Activated T-cell treated with anti-CD3 and anti-CD28 coated beads, Interleukin-2, amount 50 U/mL, for 4 hours (primary cell): ENCODE measurements at regions not wholly inside any gene's neighbourhood (a gene's known extent, or its start where the extent isn't known, plus 50 kb on each side); places are given as distances from the start of the nearest gene placed in this dataset.
"Not testable (repeated sequence)": the region's sequence is repeated elsewhere in the genome, so short reads cannot be mapped to it uniquely, and the experiment has no call there.

Experiments
- ATAC-seq, 2 donors: fragments of 200-7000 bp; cut with Tn5 transposase; one replicate each; pipeline ENCODE4 v1.10.0; 2021
- DNase-seq: peaks from one replicate; pipeline ENCODE4 v3.0.0-alpha.2; 2020
- H3K27me3 Mint-ChIP-seq: one replicate; pipeline ENCODE4 v1.8.0; 2021; ENCODE audit warnings: low read depth, mixed read lengths
- H3K36me3 Mint-ChIP-seq: one replicate; pipeline ENCODE4 v1.8.0; 2022; ENCODE audit warnings: mixed read lengths; ENCODE audit not compliant: insufficient read depth
- H3K4me1 Mint-ChIP-seq: one replicate; pipeline ENCODE4 v1.8.0; 2021; ENCODE audit warnings: low read depth, mixed read lengths
- H3K4me3 Mint-ChIP-seq: one replicate; pipeline ENCODE4 v1.8.0; 2021; ENCODE audit warnings: mild to moderate bottlenecking, moderate library complexity, mixed read lengths
- H3K9me3 Mint-ChIP-seq: one replicate; pipeline ENCODE4 v1.8.0; 2021; ENCODE audit warnings: mixed read lengths

GRCh38 chr1:67540025-67540732 is 110.0 kb upstream of the SERBP1 start:
- Mint-ChIP-seq H3K9me3 (no peaks in the 10 kb centered on the region), H3K27me3 (peaks cover 2% of the 10 kb centered on the region), H3K36me3 (no peaks in the 10 kb centered on the region), H3K4me1 (no peaks in the 10 kb centered on the region), H3K4me3 (no peak overlapping the region)
- DNase-seq (no peak), ATAC-seq (no peak)

- no peaks in the 10 kb centered on the region for H3K9me3 Mint-ChIP-seq
- no peaks in the 10 kb centered on the region for H3K36me3 Mint-ChIP-seq
- no peak overlapping the region for H3K4me3 Mint-ChIP-seq
- H3K27me3 Mint-ChIP-seq: no peaks in the 10 kb centered on the region
- ATAC-seq: no peak
- no peaks in the 10 kb centered on the region for H3K4me1 Mint-ChIP-seq
- no peak for DNase-seq
Observed at GRCh38 chr1:67540733-67541125, 110.5 kb upstream of the SERBP1 start.

- Mint-ChIP-seq H3K4me1 (no peaks in the 10 kb centered on the region), H3K4me3 (no peak overlapping the region), H3K27me3 (no peaks in the 10 kb centered on the region), H3K36me3 (no peaks in the 10 kb centered on the region), H3K9me3 (no peaks in the 10 kb centered on the region)
- ATAC-seq (no peak), DNase-seq (no peak)
Observed at GRCh38 chr1:67542747-67543146, 112.5 kb upstream of the SERBP1 start.

GRCh38 chr1:67544921-67545320 is 114.7 kb upstream of the SERBP1 start:
- Mint-ChIP-seq H3K27me3 (peaks cover 1% of the 10 kb centered on the region), H3K36me3 (no peaks in the 10 kb centered on the region), H3K4me3 (no peak overlapping the region), H3K4me1 (no peaks in the 10 kb centered on the region), H3K9me3 (no peaks in the 10 kb centered on the region)
- no peak for ATAC-seq
- DNase-seq: no peak

GRCh38 chr1:67545364-67545763 is 115.2 kb upstream of the SERBP1 start:
- DNase-seq: no peak
- no peaks in the 10 kb centered on the region for H3K4me1 Mint-ChIP-seq
- no peaks in the 10 kb centered on the region for H3K9me3 Mint-ChIP-seq

GRCh38 chr1:67551375-67551774 is 121.2 kb upstream of the SERBP1 start:
- H3K4me3 Mint-ChIP-seq: no peak overlapping the region
- ATAC-seq (no peak), DNase-seq (no peak)
- H3K27me3 Mint-ChIP-seq: peaks cover 22% of the 10 kb centered on the region
- no peaks in the 10 kb centered on the region for H3K9me3 Mint-ChIP-seq
- no peaks in the 10 kb centered on the region for H3K36me3 Mint-ChIP-seq
- H3K4me1 Mint-ChIP-seq: no peaks in the 10 kb centered on the region

More at GRCh38 chr1:67545364-67545763, 115.2 kb upstream of the SERBP1 start:
- Mint-ChIP-seq H3K36me3 (no peaks in the 10 kb centered on the region), H3K4me3 (no peak overlapping the region), H3K27me3 (peaks cover 1% of the 10 kb centered on the region)
- no peak for ATAC-seq

- peaks cover 22% of the 10 kb centered on the region for H3K27me3 Mint-ChIP-seq
- ATAC-seq: no peak
- no peak overlapping the region for H3K4me3 Mint-ChIP-seq
- H3K9me3 Mint-ChIP-seq: no peaks in the 10 kb centered on the region
- no peaks in the 10 kb centered on the region for H3K4me1 Mint-ChIP-seq
- no peak for DNase-seq
- no peaks in the 10 kb centered on the region for H3K36me3 Mint-ChIP-seq
Observed at GRCh38 chr1:67552336-67552759, 122.1 kb upstream of the SERBP1 start.

- ATAC-seq, H3K36me3 Mint-ChIP-seq, H3K9me3 Mint-ChIP-seq, H3K4me1 Mint-ChIP-seq, H3K4me3 Mint-ChIP-seq, DNase-seq: not testable (repeated sequence)
- peaks cover 30% of the 10 kb centered on the region for H3K27me3 Mint-ChIP-seq
Observed at GRCh38 chr1:67554204-67554603, 124.0 kb upstream of the SERBP1 start.

GRCh38 chr1:67555461-67556296 is 125.5 kb upstream of the SERBP1 start:
- ATAC-seq (no peak), DNase-seq (no peak)
- Mint-ChIP-seq H3K4me3 (no peak overlapping the region), H3K4me1 (no peaks in the 10 kb centered on the region), H3K9me3 (no peaks in the 10 kb centered on the region), H3K27me3 (peaks cover 35% of the 10 kb centered on the region), H3K36me3 (no peaks in the 10 kb centered on the region)

- Mint-ChIP-seq H3K36me3 (no peaks in the 10 kb centered on the region), H3K4me3 (no peak overlapping the region), H3K4me1 (no peaks in the 10 kb centered on the region), H3K27me3 (peaks cover 33% of the 10 kb centered on the region), H3K9me3 (no peaks in the 10 kb centered on the region)
- DNase-seq (no peak), ATAC-seq (no peak)
Observed at GRCh38 chr1:67556297-67556900, 126.2 kb upstream of the SERBP1 start.

GRCh38 chr1:67557696-67558448 is 127.1 kb upstream of the GADD45A start:
- Mint-ChIP-seq H3K36me3 (no peaks in the 10 kb centered on the region), H3K27me3 (peaks cover 26% of the 10 kb centered on the region), H3K4me1 (no peaks in the 10 kb centered on the region), H3K4me3 (no peak overlapping the region), H3K9me3 (no peaks in the 10 kb centered on the region)
- ATAC-seq (no peak), DNase-seq (no peak)

- Mint-ChIP-seq H3K4me1 (no peaks in the 10 kb centered on the region), H3K27me3 (peaks cover 21% of the 10 kb centered on the region)
Observed at GRCh38 chr1:67558449-67559193, 126.4 kb upstream of the GADD45A start.

GRCh38 chr1:67559222-67559700 is 125.7 kb upstream of the GADD45A start:
- ATAC-seq (no peak), DNase-seq (no peak)
- Mint-ChIP-seq H3K27me3 (peaks cover 21% of the 10 kb centered on the region), H3K4me3 (no peak overlapping the region), H3K36me3 (no peaks in the 10 kb centered on the region), H3K4me1 (no peaks in the 10 kb centered on the region), H3K9me3 (no peaks in the 10 kb centered on the region)

More at GRCh38 chr1:67558449-67559193, 126.4 kb upstream of the GADD45A start:
- Mint-ChIP-seq H3K9me3 (no peaks in the 10 kb centered on the region), H3K4me3 (no peak overlapping the region), H3K36me3 (no peaks in the 10 kb centered on the region)
- ATAC-seq: no peak
- no peak for DNase-seq
